Right hindlimb (tissue), 1 donor: ENCODE measurements at regions not wholly inside any gene's neighbourhood (a gene's known extent, or its start where the extent isn't known, plus 50 kb on each side); places are given as distances from the start of the nearest gene placed in this dataset.
"Not testable (repeated sequence)": the region's sequence is repeated elsewhere in the genome, so short reads cannot be mapped to it uniquely, and the experiment has no call there.

Experiments
- DNase-seq: peaks from one replicate; pipeline ENCODE4 v3.0.0-alpha.2; 2018

DNA sequence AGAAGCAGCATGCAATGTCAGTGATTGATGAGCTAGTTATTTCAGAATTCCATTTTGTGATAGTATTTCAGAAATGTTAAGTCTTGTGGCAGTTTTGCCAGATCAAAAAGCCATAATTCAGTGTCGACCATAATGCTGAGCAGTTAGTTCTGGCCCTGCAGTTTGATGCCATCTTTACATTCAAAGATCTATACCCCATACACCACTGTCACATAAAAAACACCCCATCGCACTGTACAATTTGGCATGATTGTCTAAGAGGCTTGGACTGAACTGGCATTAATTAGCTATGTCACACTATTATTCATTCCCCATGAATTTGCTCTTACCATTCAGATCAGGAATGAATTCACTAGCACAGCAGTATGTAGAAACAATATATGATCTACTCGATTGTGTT lies 127.7 kb upstream of the EPHA3 start:
- no peak for DNase-seq

DNA sequence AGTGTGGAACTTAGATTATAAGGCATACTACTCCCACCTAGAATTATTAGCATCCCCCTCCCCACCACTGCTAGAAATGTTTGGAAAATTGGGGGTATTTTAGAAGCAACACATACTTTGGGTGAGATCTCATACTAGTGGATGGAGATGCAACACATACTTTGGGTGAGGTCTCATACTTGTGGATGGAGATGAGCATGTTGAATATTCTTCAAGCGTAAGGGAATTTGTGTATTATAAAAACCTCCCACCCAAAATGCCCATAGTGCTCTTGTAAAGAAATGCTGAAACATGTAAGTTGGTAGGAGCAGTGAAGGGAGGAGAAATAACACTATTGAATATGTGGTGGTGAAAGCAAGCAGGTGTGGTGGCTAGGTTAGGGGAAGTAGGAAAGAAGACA lies 124.0 kb upstream of the EPHA3 start:
- DNase-seq: no peak

DNA sequence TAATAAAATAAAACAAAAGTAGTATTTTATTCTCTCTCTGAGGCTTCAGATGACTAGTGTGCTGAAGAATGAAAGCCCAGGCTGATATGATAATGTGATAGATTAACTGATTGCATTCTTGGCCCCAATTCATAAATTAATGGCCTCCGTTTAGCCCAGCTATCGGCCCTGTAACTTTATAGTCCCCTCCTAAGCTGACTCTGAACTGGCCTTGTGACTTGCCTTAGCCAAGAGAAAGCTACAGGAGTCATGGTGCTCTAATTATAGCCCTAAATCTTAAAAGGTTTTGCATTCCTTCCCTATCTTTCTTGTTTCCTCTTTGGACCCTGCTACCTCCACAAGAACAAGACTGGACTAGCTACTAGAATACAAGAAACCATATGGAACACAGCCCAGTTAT lies 123.2 kb upstream of the EPHA3 start:
- no peak for DNase-seq

DNA sequence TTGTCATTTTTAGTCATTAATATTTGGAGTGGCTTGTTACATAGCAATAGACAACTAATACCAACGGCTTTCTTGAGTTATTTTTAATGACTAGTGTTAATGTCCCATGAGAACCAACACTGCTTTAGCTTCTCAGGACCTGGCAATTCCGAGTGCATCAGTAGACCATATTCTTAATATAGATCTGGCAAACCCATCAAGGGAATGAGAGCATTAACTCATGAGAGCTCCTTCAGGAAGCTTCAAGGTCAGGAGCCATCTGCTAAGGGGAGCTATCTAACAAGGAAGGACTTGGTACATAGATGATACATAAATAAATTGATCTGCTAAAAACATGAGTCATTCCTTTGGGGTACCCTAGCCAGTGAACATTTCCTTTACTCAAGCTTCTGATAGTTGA lies 122.6 kb upstream of the EPHA3 start:
- no peak for DNase-seq

DNA sequence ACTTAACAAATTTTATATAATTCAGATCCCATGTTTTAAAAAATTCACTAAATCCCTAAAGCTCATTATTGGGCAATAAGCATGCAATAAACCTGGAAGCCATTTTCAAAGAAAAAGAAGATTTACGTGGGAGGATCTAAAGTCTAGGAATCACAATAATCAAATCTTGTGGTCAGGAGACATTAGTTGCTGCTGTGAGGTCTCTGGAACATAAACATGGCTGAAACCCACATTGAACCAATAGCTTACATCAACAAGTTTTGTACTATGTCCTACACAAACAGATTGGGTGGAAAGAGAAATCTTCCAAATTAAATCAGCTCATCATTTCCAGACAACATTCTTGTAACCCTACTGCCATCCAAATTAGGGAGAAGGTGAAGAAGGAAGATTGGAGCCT lies 121.9 kb upstream of the EPHA3 start:
- DNase-seq: no peak

DNA sequence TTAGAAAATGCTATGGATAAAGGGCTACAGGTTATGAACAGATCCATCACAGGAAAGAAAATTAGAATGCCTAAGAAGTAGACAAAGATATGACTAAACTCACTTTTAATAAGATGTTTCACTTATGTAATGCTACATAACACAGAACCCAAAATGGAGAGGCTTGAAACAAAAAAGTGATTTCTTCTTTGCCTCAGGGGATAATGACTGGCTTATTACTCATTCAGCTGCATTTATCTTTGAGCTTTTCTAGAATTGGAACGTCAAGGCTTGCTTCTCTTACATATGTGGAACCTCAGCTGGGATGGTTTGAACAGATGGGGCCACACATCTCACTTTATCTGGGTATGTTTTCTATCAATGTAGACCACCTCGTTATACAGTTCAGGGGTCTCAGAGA lies 120.6 kb upstream of the EPHA3 start:
- no peak for DNase-seq

DNA sequence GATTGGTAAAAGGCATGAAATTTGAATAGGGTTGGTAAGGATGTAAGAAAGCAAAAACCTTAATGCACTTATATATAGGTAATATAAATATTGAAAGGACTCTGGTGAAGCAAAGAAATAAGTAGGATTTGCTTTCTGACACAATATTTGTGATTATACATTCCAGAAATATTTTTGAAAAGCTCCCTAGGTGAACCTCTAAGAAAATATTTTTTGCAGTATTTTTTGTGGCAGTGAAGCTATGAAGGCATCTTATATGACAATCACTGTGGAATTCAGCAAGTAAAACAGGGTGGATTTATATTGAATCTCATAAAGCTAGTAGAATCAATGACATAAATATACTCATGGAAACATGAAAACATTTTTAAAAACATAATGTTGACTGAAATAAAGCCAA lies 119.6 kb upstream of the EPHA3 start:
- DNase-seq: no peak

DNA sequence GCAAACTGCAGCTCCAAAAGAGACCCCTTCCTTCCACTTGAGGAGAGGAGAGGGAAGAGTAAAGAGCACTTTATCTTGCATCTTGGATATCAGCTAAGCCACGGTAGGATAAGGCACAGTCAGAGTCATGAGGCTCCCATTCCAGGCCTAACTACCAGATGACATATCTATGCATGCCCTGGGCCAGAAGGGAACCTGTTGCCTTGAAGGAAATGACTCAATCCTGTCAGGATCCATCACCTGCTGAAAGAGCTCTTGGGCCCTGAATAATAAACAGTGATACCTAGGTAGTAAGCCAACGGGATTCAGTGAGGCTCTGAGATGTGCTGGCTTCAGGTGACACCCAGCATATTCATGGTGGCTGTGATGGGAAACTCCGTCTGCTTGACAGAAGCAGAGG lies 118.5 kb upstream of the EPHA3 start:
- DNase-seq: no peak

DNA sequence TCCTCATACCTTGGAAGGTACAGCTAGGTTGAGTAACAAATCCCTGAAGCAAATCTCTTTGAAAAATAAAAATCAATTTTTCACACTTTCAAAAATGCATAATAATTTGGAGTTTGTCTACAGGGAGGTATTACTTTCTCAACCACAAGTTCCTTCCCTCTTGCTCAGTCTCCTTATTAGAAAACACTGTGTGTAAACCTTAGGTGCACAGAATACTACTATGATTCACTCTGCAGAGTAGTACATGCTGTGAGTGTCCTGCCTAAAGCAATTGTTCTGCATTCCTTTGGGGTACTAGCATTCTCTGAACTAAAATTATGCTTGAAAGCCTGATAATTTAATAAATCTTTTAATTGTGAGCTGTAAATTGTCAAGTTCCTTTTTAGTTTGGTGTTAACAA lies 115.9 kb upstream of the EPHA3 start:
- no peak for DNase-seq

DNA sequence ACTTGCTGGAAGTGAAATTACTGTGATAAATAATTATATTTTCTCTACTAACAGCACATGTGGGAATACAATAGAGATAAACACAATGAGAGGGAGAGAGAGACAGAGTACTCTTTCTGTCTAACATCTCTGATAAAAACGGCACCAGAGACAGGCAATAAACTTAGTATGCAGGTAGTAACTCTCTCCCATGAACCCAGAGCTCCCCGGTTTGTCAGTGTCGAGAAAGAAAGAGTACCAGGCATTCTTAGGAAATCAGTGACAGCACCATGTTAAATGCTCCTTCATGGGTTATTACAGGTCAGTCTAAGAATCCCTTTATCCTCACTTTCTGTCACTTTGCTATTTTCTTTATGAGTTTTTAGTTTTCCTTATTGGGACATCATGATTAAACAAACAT lies 110.7 kb upstream of the EPHA3 start:
- DNase-seq: no peak

DNA sequence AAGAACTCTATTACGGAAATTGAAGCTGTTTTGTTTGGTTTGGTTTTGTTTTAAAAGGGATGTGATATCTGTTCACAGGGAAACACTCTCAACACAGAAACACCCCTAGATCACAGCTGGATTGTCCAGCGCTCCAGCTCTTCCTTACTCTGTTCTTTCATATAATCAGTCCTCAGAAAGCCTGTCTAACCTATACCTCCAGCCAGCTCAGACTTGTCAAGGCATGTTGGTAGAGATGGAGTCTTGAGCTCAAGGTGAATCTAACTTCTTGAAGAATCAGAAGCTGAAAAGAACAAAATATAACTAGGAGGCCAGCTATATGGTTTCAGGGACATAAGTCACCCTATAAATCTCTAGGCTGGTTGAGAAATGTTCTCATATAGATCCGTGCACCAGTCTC lies 110.2 kb upstream of the EPHA3 start:
- no peak for DNase-seq

DNA sequence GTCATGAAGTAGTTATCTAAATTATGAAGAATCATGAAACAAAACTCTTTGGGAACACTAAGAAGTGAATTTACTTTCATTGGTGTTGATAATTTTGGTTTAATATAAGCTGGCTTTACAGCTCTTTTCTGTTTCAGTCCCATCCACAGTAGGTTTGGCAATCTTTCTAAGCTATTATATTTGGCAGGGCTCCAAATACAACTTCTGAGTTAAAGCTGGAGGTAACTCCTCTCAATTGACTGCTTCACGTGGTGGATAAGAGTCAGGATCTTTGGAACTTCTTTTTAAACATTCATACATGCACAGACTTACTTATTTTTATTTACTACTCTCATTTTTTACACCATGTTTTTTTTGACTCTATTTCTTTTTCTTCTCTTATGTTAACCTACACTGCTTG lies 106.5 kb upstream of the EPHA3 start:
- no peak for DNase-seq

DNA sequence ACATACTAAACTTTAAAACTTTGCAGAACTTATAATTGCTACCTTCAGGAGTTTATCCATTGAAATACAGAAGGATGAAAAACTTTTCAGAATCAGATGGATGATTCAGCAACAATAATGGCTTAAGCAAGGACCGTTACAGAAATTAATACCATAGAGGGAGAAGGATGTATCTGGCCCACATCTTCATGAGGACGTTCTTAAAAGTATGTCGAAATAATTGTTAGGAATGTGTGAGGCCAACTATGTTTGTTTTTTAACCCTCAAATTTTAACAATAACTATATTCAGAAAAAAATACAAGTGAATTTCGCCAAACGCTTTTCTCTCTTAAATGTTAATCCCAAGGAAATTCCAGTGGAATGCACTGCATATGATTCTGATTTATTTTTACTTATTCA lies 105.2 kb upstream of the EPHA3 start:
- DNase-seq: no peak

DNA sequence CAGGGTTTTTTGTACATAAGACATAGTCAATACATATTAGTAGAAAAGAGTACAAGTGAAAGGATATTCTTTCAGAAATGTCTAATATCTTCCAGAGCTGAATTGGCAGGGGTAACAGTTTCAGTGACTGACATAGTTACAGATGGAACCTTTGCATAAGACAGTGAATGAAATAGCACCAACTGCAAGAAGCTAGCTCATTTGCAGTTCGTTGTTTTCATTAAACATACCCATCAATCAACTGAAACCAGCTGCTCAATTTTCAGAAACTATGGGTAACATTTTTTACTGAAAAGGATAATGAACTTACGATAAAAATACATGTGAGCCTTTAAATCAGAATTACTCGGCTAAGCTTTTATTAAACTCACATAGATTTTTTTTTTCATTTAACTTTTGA lies 93.9 kb upstream of the EPHA3 start:
- no peak for DNase-seq

DNA sequence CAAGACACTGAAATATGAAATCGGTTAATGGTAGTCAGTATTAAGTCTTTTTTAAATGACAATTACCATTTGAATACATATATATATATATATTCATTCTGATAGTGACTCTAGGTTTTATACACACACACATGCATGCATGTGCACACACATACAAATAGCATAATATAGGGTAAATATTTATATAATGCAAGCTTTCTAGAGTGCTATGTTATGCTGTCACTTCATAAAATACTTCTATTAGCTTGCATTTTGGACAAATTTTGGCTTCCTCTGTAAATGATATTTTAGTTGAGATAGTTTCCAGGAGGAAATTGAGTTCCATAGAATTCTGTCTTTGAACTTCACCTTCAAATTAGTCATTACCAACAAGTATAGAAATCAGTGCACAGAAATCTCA lies 89.9 kb upstream of the EPHA3 start:
- DNase-seq: no peak

DNA sequence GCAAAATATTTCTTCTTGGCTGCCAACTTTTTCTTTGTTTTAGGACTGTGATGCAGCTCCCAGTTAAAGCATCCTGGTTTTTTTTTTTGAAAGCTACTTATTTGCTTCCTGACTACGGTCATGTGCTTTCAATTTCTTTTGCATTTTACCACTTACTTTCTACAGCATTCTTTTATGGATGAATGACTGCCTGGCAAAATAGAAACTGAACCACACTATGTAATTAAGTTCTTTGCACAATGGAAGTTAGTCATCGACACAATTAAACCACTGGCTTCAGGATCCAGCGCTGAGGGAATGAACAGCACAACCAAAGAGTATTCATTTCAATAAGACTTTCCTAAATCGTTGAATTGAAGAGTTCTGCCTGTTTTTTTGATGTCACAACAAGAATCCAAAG lies 82.2 kb upstream of the EPHA3 start:
- DNase-seq: no peak

DNA sequence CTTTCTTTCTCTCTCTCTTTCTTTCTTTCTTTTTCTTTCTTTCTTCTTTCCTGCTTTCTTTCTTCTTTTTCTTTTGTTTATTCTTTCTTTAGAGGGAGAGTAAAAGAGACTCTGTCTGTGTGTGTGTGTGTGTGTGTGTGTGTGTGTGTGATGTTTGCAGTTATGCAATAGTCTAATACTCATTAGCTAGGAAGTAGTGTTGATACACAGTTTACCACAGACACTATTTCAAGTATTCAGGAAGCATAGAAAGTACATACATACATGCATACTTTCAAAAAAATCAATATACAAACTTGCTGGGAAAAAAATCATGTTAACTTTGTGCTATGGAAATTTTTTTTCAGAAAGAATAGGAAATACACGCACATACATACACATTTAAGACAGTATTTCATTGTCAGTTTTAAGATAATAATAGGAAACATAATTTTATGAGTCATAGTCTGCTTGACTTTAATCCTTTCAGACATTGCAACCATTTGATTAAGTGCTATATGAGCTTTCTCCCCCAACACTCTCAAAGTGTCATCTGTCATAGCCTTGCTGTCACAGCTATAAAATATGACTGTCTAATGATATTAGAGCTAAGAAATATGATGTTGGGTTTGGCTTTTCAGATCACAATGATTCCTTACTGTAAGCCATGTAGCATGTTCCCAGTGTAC lies 74.9 kb upstream of the EPHA3 start:
- DNase-seq: no peak

DNA sequence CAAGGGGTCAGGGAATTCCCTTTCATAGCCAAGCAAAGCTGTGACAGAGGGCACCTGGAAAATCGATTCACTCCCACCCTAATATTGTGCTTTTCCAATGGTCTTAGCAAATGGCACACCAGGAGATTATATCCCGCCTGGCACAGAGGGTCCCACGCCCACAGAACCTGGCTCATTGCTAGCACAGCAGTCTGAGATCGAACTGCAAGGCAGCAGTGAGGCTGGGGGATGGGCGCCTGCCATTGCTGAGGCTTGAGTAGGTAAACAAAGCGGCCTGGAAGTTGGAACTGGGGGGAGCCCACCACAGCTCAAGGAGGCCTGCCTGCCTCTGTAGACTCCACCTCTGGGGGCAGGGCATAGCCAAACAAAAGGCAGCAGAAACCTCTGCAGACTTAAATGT lies 72.7 kb upstream of the EPHA3 start:
- DNase-seq: not testable (repeated sequence)

DNA sequence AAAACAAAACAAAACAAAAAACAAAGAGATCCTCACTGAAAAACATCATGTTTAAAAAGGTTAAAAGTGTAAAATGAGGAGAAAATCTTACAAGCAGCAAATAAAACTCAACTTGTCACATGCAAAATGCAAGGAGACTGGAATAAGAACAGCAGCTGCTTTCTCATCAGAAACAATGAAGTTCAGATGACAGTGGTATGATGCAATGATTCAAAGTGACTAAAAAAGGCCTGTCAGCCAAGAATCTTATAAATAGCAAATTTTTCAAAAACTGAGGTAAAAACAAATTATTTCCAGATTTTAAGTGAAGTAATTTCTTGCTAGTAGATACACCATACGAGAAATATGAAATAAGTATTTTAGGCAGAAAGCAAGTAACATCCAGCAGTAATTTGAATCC lies 68.6 kb upstream of the EPHA3 start:
- DNase-seq: no peak

DNA sequence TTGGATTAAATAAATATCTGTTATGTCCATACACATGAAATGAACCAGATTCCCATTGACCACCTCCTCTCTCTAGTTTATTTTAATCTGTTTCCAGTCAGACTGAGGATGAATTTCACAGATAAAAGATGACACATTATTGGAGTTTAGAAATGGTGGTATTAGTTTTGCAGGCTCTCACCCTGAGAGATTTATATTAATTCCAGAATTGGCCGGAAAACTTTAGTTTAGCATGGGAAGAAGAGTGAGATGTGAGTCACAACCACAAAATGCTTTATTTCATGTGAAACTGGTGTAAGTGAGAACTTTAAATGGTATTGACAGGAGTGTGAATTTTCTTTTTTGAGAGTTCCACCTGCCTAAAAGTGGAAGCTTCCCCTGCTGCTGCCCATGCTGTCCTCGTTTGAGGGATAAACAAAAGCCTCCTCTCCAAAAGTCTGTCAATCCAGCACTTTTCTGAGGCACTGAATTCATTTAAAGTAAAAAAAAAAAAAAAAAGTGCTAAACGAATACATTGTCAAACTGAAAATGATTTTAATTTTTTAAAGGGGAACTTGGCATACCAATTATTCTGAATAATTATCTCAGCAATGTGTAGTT lies 65.1 kb upstream of the EPHA3 start:
- no peak for DNase-seq

DNA sequence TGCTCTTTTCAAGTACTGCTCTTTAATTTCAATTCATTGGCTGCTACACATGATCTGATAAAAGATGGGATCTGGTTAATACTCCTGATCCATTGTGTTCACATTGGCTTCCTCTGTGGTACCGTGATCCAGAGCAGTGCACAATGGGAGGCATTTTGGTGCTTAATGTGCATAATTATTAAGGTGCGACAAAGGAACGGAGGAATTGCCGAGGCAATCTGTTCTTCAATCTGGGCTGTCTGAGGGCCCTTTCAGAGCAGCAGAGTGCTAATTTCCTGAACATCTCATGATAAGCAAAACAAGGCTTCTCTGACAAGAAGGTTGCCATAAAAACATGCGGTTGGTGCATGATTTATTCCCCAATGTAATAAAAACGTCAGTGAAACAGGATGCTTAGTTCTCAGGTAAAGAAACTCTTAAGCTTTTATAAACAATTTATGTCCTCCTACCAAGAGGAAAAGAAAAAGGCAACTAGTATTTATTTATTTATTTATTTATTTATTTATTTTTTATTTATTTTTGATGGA lies 64.0 kb upstream of the EPHA3 start:
- DNase-seq: no peak

DNA sequence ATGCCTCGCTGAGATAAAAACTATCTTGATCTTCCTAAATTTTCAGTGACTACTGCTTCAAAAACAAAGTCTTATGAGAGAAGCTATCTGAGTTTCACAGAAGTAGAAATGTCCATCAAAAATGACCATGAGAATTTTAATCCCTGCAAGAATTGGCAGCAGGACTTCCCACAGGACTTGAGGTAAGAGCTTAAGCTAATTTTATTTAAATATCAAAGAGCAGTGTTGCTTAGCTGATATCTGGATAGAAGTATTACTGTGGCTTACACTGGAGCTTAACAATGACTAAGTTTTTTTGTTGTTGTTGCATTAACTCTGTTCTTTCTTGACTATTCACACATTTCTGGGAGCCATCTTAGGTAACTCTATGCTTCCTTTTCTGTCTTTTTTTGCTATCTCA lies 60.8 kb upstream of the EPHA3 start:
- DNase-seq: no peak

DNA sequence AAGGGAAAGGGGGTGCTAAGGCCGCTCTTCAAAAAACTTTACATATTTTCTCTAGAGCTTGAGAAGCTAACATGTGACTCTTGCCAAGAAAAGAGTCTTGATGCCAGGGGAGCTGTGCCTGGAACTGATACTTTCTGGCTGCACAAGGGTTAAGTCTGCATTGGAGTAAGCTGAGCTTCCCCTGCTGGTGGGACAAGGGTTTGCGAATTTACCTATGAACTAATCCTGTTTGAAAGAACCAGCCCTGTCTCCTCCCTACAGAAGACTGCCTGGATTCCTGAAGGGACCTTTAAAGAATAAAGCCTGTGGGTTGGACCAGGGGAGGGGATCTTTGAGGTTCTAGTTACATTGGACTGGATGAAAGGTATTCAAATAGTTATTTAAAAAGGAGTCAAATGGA lies 58.3 kb upstream of the EPHA3 start:
- DNase-seq: no peak

DNA sequence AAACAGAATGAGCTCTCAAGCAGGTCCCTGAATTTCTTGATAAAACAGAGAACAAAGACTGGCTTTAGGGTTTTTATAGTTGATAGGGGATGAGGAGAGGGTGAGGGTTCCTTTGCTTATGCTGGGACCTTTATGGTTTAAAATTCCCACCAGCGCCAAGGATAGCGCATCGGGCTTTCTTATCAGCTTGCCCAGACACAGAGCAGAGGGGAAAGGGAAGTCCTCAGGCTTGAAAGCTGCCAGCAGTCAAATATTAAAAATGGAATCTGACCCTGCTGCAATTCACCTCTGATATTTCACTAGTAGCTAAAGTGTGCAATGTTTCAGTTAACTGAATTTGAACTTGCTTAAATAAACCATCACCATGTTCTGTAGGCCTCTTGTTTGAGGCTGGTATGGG lies 55.0 kb upstream of the EPHA3 start:
- no peak for DNase-seq

DNA sequence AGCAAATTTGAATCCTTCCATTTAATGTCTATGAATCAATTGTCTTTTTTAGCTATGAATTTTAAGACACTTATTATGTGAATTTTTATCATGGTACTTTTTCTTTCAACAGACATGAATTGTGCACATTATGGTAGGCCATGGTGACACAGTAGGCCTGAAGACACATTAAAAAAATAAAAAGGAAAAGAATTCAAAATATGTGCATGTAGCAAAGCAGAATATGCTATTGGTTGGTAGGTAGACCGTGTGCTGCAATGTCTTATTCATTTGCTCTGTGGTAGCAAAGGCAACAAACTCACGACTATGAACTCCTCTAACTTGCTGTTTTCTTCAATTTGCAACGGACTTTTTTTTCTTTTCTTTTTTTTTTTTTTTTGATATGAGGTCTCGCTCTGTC lies 50.0 kb upstream of the EPHA3 start:
- no peak for DNase-seq
